ENCODE measurements at regions not wholly inside any gene's neighbourhood (a gene's known extent, or its start where the extent isn't known, plus 50 kb on each side); places are given as distances from the start of the nearest gene placed in this dataset.

DNA sequence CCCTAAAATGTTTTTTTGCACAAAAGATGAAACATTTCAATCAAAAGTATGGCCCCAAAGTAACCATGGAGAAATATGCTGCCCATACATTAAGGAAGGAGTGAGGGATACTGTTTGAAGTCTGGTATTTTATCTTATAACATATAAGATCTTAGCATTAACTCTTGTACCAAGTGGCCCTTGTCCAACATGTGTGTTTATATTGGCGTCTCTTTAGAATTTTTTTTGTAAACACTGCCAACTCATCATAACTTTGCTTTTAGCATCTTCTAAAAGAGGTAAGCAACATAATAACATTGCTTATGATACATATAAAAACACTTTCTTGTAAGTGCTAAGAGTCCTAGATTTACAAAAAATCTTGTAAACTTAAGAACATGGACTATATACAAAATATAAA, 419.7 kb downstream of the ADAMTS20 start:
- H3K9ac ChIP-seq (ENCODE audit: low read length): no peak overlapping the region
- H4K20me1 ChIP-seq (ENCODE audit: insufficient read depth): no peaks in the 10 kb centered on the region
- H3F3A ChIP-seq (ENCODE audit: insufficient read depth, low read length, poor library complexity, severe bottlenecking): no peaks in the 10 kb centered on the region
- no peak overlapping the region for H3K4me3 ChIP-seq (ENCODE audit: low read length)
- no peaks in the 10 kb centered on the region for H3K9me2 ChIP-seq (ENCODE audit: insufficient read depth, low read length)
- no peak for TF ChIP-seq MXI1 (conservative IDR thresholded peaks at IDR 0.05; ENCODE audit: poor library complexity, severe bottlenecking)
- TF ChIP-seq TAF1 (IDR thresholded peaks at IDR 0.05; ENCODE audit: low read depth): no peak
- no peak overlapping the region for H3K4me2 ChIP-seq (ENCODE audit: low read length)
- no peaks in the 10 kb centered on the region for H3K36me3 ChIP-seq (ENCODE audit: insufficient read depth, low read length)
- H3K27ac ChIP-seq (ENCODE audit: low read length): no peak overlapping the region
- no peak overlapping the region for H2AFZ ChIP-seq (ENCODE audit: low read depth, low read length)
- H3K9me3 ChIP-seq (ENCODE audit: low read length): no peaks in the 10 kb centered on the region
- no peaks in the 10 kb centered on the region for H3K79me2 ChIP-seq (replicated peaks; ENCODE audit: insufficient read depth, low read length)
- H3K27me3 ChIP-seq (ENCODE audit: insufficient read depth, low read depth, low read length): no peaks in the 10 kb centered on the region

DNA sequence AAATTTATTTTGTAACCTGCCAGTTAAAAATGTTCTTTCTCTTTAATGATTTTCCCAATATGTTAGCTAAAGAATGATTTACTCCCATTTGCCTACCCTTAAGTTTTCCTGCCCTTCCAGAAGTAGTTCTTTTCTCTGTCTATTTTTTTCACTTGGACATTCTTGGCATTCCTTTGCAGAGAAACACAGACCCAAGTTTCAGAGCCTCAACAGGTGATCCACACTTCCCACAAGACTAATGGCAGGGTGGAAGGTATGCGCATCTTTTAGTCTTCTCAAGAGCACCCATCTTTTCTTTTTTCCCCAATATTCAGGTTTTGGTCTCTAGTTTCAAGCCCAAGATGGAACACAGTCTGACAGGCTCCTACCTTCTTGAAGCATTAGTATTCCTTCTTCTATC, 420.7 kb downstream of the ADAMTS20 start:
- Histone ChIP-seq H3K27me3 (ENCODE audit: insufficient read depth, low read depth, low read length) (no peaks in the 10 kb centered on the region), H3F3A (ENCODE audit: insufficient read depth, low read length, poor library complexity, severe bottlenecking) (no peaks in the 10 kb centered on the region), H3K9me3 (ENCODE audit: low read length) (no peaks in the 10 kb centered on the region), H4K20me1 (ENCODE audit: insufficient read depth) (no peaks in the 10 kb centered on the region), H3K79me2 (replicated peaks; ENCODE audit: insufficient read depth, low read length) (no peaks in the 10 kb centered on the region), H3K36me3 (ENCODE audit: insufficient read depth, low read length) (no peaks in the 10 kb centered on the region), H3K27ac (ENCODE audit: low read length) (no peak overlapping the region), H3K4me2 (ENCODE audit: low read length) (no peak overlapping the region), H3K4me3 (ENCODE audit: low read length) (no peak overlapping the region), H3K9me2 (ENCODE audit: insufficient read depth, low read length) (no peaks in the 10 kb centered on the region), H2AFZ (ENCODE audit: low read depth, low read length) (no peak overlapping the region), H3K9ac (ENCODE audit: low read length) (no peak overlapping the region)
- TF ChIP-seq TAF1 (IDR thresholded peaks at IDR 0.05; ENCODE audit: low read depth) (no peak), EP300 (conservative IDR thresholded peaks at IDR 0.05; ENCODE audit: poor library complexity, severe bottlenecking) (no peak), RAD21 (conservative IDR thresholded peaks at IDR 0.05) (no peak)

DNA sequence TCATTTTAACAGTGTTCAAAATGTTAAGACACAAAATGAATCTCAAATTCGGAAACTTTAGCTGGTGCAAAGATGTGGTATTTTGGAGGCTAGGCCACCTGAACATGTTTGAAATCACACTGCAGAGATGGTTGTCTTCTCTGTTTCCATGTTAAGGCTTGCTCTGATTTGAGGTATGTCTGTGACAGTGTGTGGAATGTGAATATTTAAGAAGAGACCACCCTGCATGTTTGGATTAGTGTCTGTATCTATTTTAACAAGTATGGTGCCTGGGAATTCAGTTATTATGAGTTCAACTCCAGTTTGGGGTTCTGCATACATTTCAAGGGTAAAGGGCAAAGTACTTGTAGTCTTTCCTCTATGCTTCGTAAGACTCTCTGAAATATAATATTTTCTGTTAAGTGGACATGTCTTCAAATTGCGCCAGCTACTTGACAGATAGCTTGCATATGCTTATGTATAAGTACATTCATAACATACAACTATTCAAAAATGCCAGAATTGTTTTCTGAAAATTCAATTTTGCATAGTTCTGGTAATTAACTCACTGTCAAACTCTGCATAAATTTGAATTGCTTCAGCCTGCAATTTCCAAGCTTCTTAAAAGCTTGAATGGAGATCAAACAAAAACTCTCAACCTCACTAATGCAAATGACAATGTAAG, 424.0 kb downstream of the ADAMTS20 start:
- Histone ChIP-seq H3F3A (ENCODE audit: insufficient read depth, low read length, poor library complexity, severe bottlenecking) (no peaks in the 10 kb centered on the region), H3K9ac (ENCODE audit: low read length) (no peak overlapping the region), H3K9me2 (ENCODE audit: insufficient read depth, low read length) (no peaks in the 10 kb centered on the region), H3K4me2 (ENCODE audit: low read length) (no peak overlapping the region), H3K27ac (ENCODE audit: low read length) (no peak overlapping the region), H3K4me3 (ENCODE audit: low read length) (no peak overlapping the region), H3K27me3 (ENCODE audit: insufficient read depth, low read depth, low read length) (no peaks in the 10 kb centered on the region), H3K79me2 (replicated peaks; ENCODE audit: insufficient read depth, low read length) (no peaks in the 10 kb centered on the region), H2AFZ (ENCODE audit: low read depth, low read length) (no peak overlapping the region), H4K20me1 (ENCODE audit: insufficient read depth) (no peaks in the 10 kb centered on the region), H3K36me3 (ENCODE audit: insufficient read depth, low read length) (no peaks in the 10 kb centered on the region), H3K9me3 (ENCODE audit: low read length) (no peaks in the 10 kb centered on the region)
- no peak for TF ChIP-seq CTCF (IDR thresholded peaks at IDR 0.05; ENCODE audit: poor library complexity, severe bottlenecking)
- TF ChIP-seq, protein P1, sequence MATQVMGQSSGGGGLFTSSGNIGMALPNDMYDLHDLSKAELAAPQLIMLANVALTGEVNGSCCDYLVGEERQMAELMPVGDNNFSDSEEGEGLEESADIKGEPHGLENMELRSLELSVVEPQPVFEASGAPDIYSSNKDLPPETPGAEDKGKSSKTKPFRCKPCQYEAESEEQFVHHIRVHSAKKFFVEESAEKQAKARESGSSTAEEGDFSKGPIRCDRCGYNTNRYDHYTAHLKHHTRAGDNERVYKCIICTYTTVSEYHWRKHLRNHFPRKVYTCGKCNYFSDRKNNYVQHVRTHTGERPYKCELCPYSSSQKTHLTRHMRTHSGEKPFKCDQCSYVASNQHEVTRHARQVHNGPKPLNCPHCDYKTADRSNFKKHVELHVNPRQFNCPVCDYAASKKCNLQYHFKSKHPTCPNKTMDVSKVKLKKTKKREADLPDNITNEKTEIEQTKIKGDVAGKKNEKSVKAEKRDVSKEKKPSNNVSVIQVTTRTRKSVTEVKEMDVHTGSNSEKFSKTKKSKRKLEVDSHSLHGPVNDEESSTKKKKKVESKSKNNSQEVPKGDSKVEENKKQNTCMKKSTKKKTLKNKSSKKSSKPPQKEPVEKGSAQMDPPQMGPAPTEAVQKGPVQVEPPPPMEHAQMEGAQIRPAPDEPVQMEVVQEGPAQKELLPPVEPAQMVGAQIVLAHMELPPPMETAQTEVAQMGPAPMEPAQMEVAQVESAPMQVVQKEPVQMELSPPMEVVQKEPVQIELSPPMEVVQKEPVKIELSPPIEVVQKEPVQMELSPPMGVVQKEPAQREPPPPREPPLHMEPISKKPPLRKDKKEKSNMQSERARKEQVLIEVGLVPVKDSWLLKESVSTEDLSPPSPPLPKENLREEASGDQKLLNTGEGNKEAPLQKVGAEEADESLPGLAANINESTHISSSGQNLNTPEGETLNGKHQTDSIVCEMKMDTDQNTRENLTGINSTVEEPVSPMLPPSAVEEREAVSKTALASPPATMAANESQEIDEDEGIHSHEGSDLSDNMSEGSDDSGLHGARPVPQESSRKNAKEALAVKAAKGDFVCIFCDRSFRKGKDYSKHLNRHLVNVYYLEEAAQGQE (IDR thresholded peaks at IDR 0.05; ENCODE audit: borderline replicate concordance): no peak
- no peak for TF ChIP-seq EP300 (conservative IDR thresholded peaks at IDR 0.05; ENCODE audit: poor library complexity, severe bottlenecking)
- TF ChIP-seq TAF1 (IDR thresholded peaks at IDR 0.05; ENCODE audit: low read depth): no peak
